Stimulated activated CD4-positive, alpha-beta T cell treated with anti-CD3 and anti-CD28 coated beads, Interleukin-1b, Interleukin-23, amount 100 ng/mL, for 48 hours (primary cell): ENCODE measurements at regions not wholly inside any gene's neighbourhood (a gene's known extent, or its start where the extent isn't known, plus 50 kb on each side); places are given as distances from the start of the nearest gene placed in this dataset.
"Not testable (repeated sequence)": the region's sequence is repeated elsewhere in the genome, so short reads cannot be mapped to it uniquely, and the experiment has no call there.

Source experiments
- DNase-seq: peaks from one replicate; pipeline ENCODE4 v3.0.0-alpha.2; 2020

- no peak for DNase-seq
These were observed 110.2 kb upstream of the UMPS start for GRCh38 chr3:124619887-124620599.

GRCh38 chr3:124620600-124621063 is 109.6 kb upstream of the UMPS start:
- peak; percentile 21 for DNase-seq

GRCh38 chr3:124621498-124621897 is 108.8 kb upstream of the UMPS start:
- no peak for DNase-seq

- no peak for DNase-seq
These were observed 105.2 kb upstream of the UMPS start for GRCh38 chr3:124625074-124625473.

GRCh38 chr3:124627501-124627908 is 102.7 kb upstream of the UMPS start:
- no peak for DNase-seq

GRCh38 chr3:124628863-124629262 is 101.4 kb upstream of the UMPS start:
- no peak for DNase-seq

- no peak for DNase-seq
These were observed 100.8 kb upstream of the UMPS start for GRCh38 chr3:124629497-124629896.

GRCh38 chr3:124630960-124631359 is 99.3 kb upstream of the UMPS start:
- DNase-seq: no peak

- DNase-seq: no peak
These were observed 98.5 kb upstream of the UMPS start for GRCh38 chr3:124631727-124632126.

GRCh38 chr3:124632566-124633140 is 97.6 kb upstream of the UMPS start:
- no peak for DNase-seq

- no peak for DNase-seq
These were observed 96.7 kb upstream of the UMPS start for GRCh38 chr3:124633524-124633923.

GRCh38 chr3:124634210-124635168 is 95.8 kb upstream of the UMPS start:
- DNase-seq: no peak

GRCh38 chr3:124635169-124635539 is 95.1 kb upstream of the UMPS start:
- no peak for DNase-seq

- no peak for DNase-seq
These were observed 94.0 kb upstream of the UMPS start for GRCh38 chr3:124636101-124636862.

- no peak for DNase-seq
These were observed 93.4 kb upstream of the UMPS start for GRCh38 chr3:124636863-124637296.

GRCh38 chr3:124639406-124640237 is 90.6 kb upstream of the UMPS start:
- DNase-seq: no peak

GRCh38 chr3:124640635-124641306 is 89.5 kb upstream of the UMPS start:
- no peak for DNase-seq

GRCh38 chr3:124643453-124643852 is 86.8 kb upstream of the UMPS start:
- DNase-seq: no peak

- DNase-seq: not testable (repeated sequence)
These were observed 84.1 kb upstream of the UMPS start for GRCh38 chr3:124646186-124646585.

GRCh38 chr3:124648551-124648950 is 81.7 kb upstream of the UMPS start:
- no peak for DNase-seq

GRCh38 chr3:124650798-124651197 is 79.5 kb upstream of the UMPS start:
- peak; percentile 11 for DNase-seq
